ENCODE measurements at regions not wholly inside any gene's neighbourhood (a gene's known extent, or its start where the extent isn't known, plus 50 kb on each side); places are given as distances from the start of the nearest gene placed in this dataset.

GRCh38 chr6:141131616-141132015 is 1001.1 kb upstream of the GJE1 start:
- CTCF ChIA-PET = no interaction called here
- Mint-ChIP-seq H3K27me3 (ENCODE audit: insufficient read depth, unreplicated experiment) (no peaks in the 10 kb centered on the region), H3K36me3 (ENCODE audit: insufficient read depth, unreplicated experiment) (no peaks in the 10 kb centered on the region)

GRCh38 chr6:141123497-141123896 is 1009.2 kb upstream of the GJE1 start:
- Mint-ChIP-seq H3K4me1 (ENCODE audit: low read depth, unreplicated experiment) (no peaks in the 10 kb centered on the region), H3K9me3 (ENCODE audit: unreplicated experiment) (no peaks in the 10 kb centered on the region), H3K36me3 (ENCODE audit: insufficient read depth, unreplicated experiment) (no peaks in the 10 kb centered on the region), H3K27ac (ENCODE audit: unreplicated experiment) (no peak overlapping the region), H3K4me3 (ENCODE audit: unreplicated experiment) (no peak overlapping the region), H3K27me3 (ENCODE audit: insufficient read depth, unreplicated experiment) (no peaks in the 10 kb centered on the region)
- Histone ChIP-seq H3K9me3 (no peaks in the 10 kb centered on the region), H3K27me3 (replicated peaks; ENCODE audit: control insufficient read depth, insufficient read depth, low read length) (no peaks in the 10 kb centered on the region), H3K4me3 (ENCODE audit: low read depth, low read length) (no peak overlapping the region), H3K4me1 (no peaks in the 10 kb centered on the region), H3K36me3 (ENCODE audit: control insufficient read depth, insufficient read depth, low read length) (no peaks in the 10 kb centered on the region)
- DNase-seq = no peak
- no TSS peak for BruUV-seq (replicated peaks)
- CTCF ChIA-PET = no interaction called here
- intact Hi-C loops (cut with micrococcal nuclease; ENCODE audit: unreplicated experiment) = no loop called here
- TF ChIP-seq CTCF (IDR thresholded peaks at IDR 0.05; ENCODE audit: insufficient read depth in 1 of 2, low read depth in 1 of 2, low read length in 1 of 2, severe bottlenecking in 1 of 2, unreplicated experiment in 1 of 2) = no peak
- POLR2A ChIA-PET = no interaction called here

More at GRCh38 chr6:141131616-141132015, 1001.1 kb upstream of the GJE1 start:
- Histone ChIP-seq H3K4me3 (ENCODE audit: low read depth, low read length) (no peak overlapping the region), H3K4me1 (no peaks in the 10 kb centered on the region), H3K36me3 (ENCODE audit: control insufficient read depth, insufficient read depth, low read length) (no peaks in the 10 kb centered on the region), H3K27me3 (replicated peaks; ENCODE audit: control insufficient read depth, insufficient read depth, low read length) (no peaks in the 10 kb centered on the region), H3K9me3 (no peaks in the 10 kb centered on the region)
- intact Hi-C loops (cut with micrococcal nuclease; ENCODE audit: unreplicated experiment) = no loop called here
- DNase-seq = no peak
- Mint-ChIP-seq H3K4me1 (ENCODE audit: low read depth, unreplicated experiment) (no peaks in the 10 kb centered on the region), H3K9me3 (ENCODE audit: unreplicated experiment) (no peaks in the 10 kb centered on the region), H3K27ac (ENCODE audit: unreplicated experiment) (no peak overlapping the region), H3K4me3 (ENCODE audit: unreplicated experiment) (no peak overlapping the region)
- POLR2A ChIA-PET = no interaction called here
- no peak for TF ChIP-seq CTCF (IDR thresholded peaks at IDR 0.05; ENCODE audit: insufficient read depth in 1 of 2, low read depth in 1 of 2, low read length in 1 of 2, severe bottlenecking in 1 of 2, unreplicated experiment in 1 of 2)
- BruUV-seq (replicated peaks) = no TSS peak

- BruUV-seq (replicated peaks) = no TSS peak
- H3K4me3 Mint-ChIP-seq (ENCODE audit: unreplicated experiment) = no peak overlapping the region
- no peaks in the 10 kb centered on the region for H3K9me3 ChIP-seq
- H3K27me3 ChIP-seq (replicated peaks; ENCODE audit: control insufficient read depth, insufficient read depth, low read length) = no peaks in the 10 kb centered on the region
- H3K4me3 ChIP-seq (ENCODE audit: low read depth, low read length) = no peak overlapping the region
- CTCF ChIA-PET = no interaction called here
- intact Hi-C loops (cut with micrococcal nuclease; ENCODE audit: unreplicated experiment) = no loop called here
- no peaks in the 10 kb centered on the region for H3K4me1 Mint-ChIP-seq (ENCODE audit: low read depth, unreplicated experiment)
- no peaks in the 10 kb centered on the region for H3K36me3 ChIP-seq (ENCODE audit: control insufficient read depth, insufficient read depth, low read length)
- H3K4me1 ChIP-seq = no peaks in the 10 kb centered on the region
- H3K27ac Mint-ChIP-seq (ENCODE audit: unreplicated experiment) = no peak overlapping the region
- no peaks in the 10 kb centered on the region for H3K36me3 Mint-ChIP-seq (ENCODE audit: insufficient read depth, unreplicated experiment)
- DNase-seq = no peak
- H3K9me3 Mint-ChIP-seq (ENCODE audit: unreplicated experiment) = no peaks in the 10 kb centered on the region
- TF ChIP-seq CTCF (IDR thresholded peaks at IDR 0.05; ENCODE audit: insufficient read depth in 1 of 2, low read depth in 1 of 2, low read length in 1 of 2, severe bottlenecking in 1 of 2, unreplicated experiment in 1 of 2) = no peak
- POLR2A ChIA-PET = no interaction called here
- H3K27me3 Mint-ChIP-seq (ENCODE audit: insufficient read depth, unreplicated experiment) = no peaks in the 10 kb centered on the region
These were observed 1009.7 kb upstream of the GJE1 start for GRCh38 chr6:141123049-141123448.
